ENCODE measurements at regions not wholly inside any gene's neighbourhood (a gene's known extent, or its start where the extent isn't known, plus 50 kb on each side); places are given as distances from the start of the nearest gene placed in this dataset.
"Not testable (repeated sequence)": the region's sequence is repeated elsewhere in the genome, so short reads cannot be mapped to it uniquely, and the experiment has no call there.

GRCh38 chr16:22645868-22646267, 135.2 kb downstream of the NPIPB5 start:
- Histone ChIP-seq H3K27ac (ENCODE audit: low read depth in 2 of 2, low read length in 1 of 2) (no peak overlapping the region), H3K27me3 (ENCODE audit: control insufficient read depth in 1 of 2, insufficient read depth in 2 of 2, low read length in 2 of 2) (peaks cover 4 to 5% of the 10 kb centered on the region in 2 donors)
- 59 to 63% methylated on average over 3 of the region's 3 CpGs for WGBS, 2 donors

GRCh38 chr16:22646948-22647556, 136.4 kb downstream of the NPIPB5 start:
- no peaks in the 10 kb centered on the region for H3K9me3 ChIP-seq (ENCODE audit: control insufficient read depth in 2 of 2, insufficient read depth in 1 of 2, low read depth in 1 of 2, low read length in 1 of 2)

More at GRCh38 chr16:22645868-22646267, 135.2 kb downstream of the NPIPB5 start:
- Histone ChIP-seq H3K36me3 (ENCODE audit: control insufficient read depth in 2 of 2, insufficient read depth in 2 of 2, low read length in 1 of 2) (no peaks in the 10 kb centered on the region), H3K4me3 (ENCODE audit: low read depth in 1 of 2, low read length in 2 of 2) (no peak overlapping the region), H3K9me3 (ENCODE audit: control insufficient read depth in 2 of 2, insufficient read depth in 1 of 2, low read depth in 1 of 2, low read length in 1 of 2) (no peaks in the 10 kb centered on the region), H3K4me1 (ENCODE audit: control insufficient read depth in 2 of 2, insufficient read depth in 2 of 2, low read length in 1 of 2) (no peaks in the 10 kb centered on the region)

GRCh38 chr16:22648141-22648540, 137.4 kb downstream of the NPIPB5 start:
- no peaks in the 10 kb centered on the region for H3K4me1 ChIP-seq (ENCODE audit: control insufficient read depth in 2 of 2, insufficient read depth in 2 of 2, low read length in 1 of 2)
- peaks cover 0 to 4% of the 10 kb centered on the region in 2 donors for H3K27me3 ChIP-seq (ENCODE audit: control insufficient read depth in 1 of 2, insufficient read depth in 2 of 2, low read length in 2 of 2)
- no peaks in the 10 kb centered on the region for H3K36me3 ChIP-seq (ENCODE audit: control insufficient read depth in 2 of 2, insufficient read depth in 2 of 2, low read length in 1 of 2)
- no peak overlapping the region for H3K4me3 ChIP-seq (ENCODE audit: low read depth in 1 of 2, low read length in 2 of 2)
- H3K27ac ChIP-seq (ENCODE audit: low read depth in 2 of 2, low read length in 1 of 2): no peak overlapping the region
- 67 to 68% methylated on average over 4 of the region's 4 CpGs for WGBS, 2 donors
- H3K9me3 ChIP-seq (ENCODE audit: control insufficient read depth in 2 of 2, insufficient read depth in 1 of 2, low read depth in 1 of 2, low read length in 1 of 2): no peaks in the 10 kb centered on the region

More at GRCh38 chr16:22646948-22647556, 136.4 kb downstream of the NPIPB5 start:
- peaks cover 0 to 4% of the 10 kb centered on the region in 2 donors for H3K27me3 ChIP-seq (ENCODE audit: control insufficient read depth in 1 of 2, insufficient read depth in 2 of 2, low read length in 2 of 2)
- no peak overlapping the region for H3K27ac ChIP-seq (ENCODE audit: low read depth in 2 of 2, low read length in 1 of 2)
- H3K4me3 ChIP-seq (ENCODE audit: low read depth in 1 of 2, low read length in 2 of 2): no peak overlapping the region
- 54 to 61% methylated on average over 7 of the region's 7 CpGs for WGBS, 2 donors
- no peaks in the 10 kb centered on the region for H3K4me1 ChIP-seq (ENCODE audit: control insufficient read depth in 2 of 2, insufficient read depth in 2 of 2, low read length in 1 of 2)
- H3K36me3 ChIP-seq (ENCODE audit: control insufficient read depth in 2 of 2, insufficient read depth in 2 of 2, low read length in 1 of 2): no peaks in the 10 kb centered on the region

- Histone ChIP-seq H3K4me1 (ENCODE audit: control insufficient read depth in 2 of 2, insufficient read depth in 2 of 2, low read length in 1 of 2) (no peaks in the 10 kb centered on the region), H3K27ac (ENCODE audit: low read depth in 2 of 2, low read length in 1 of 2) (no peak overlapping the region), H3K36me3 (ENCODE audit: control insufficient read depth in 2 of 2, insufficient read depth in 2 of 2, low read length in 1 of 2) (no peaks in the 10 kb centered on the region), H3K27me3 (ENCODE audit: control insufficient read depth in 1 of 2, insufficient read depth in 2 of 2, low read length in 2 of 2) (peaks cover 0 to 4% of the 10 kb centered on the region in 2 donors), H3K9me3 (ENCODE audit: control insufficient read depth in 2 of 2, insufficient read depth in 1 of 2, low read depth in 1 of 2, low read length in 1 of 2) (no peaks in the 10 kb centered on the region), H3K4me3 (ENCODE audit: low read depth in 1 of 2, low read length in 2 of 2) (no peak overlapping the region)
- WGBS, 2 donors: 89 to 93% methylated on average over 4 of the region's 4 CpGs
Observed at GRCh38 chr16:22648941-22649340, 138.2 kb downstream of the NPIPB5 start.

GRCh38 chr16:22651111-22651817, 140.6 kb downstream of the NPIPB5 start:
- H3K27ac ChIP-seq (ENCODE audit: low read depth in 2 of 2, low read length in 1 of 2); H3K4me3 ChIP-seq (ENCODE audit: low read depth in 1 of 2, low read length in 2 of 2); H3K27me3 ChIP-seq (ENCODE audit: control insufficient read depth in 1 of 2, insufficient read depth in 2 of 2, low read length in 2 of 2); H3K4me1 ChIP-seq (ENCODE audit: control insufficient read depth in 2 of 2, insufficient read depth in 2 of 2, low read length in 1 of 2); H3K9me3 ChIP-seq (ENCODE audit: control insufficient read depth in 2 of 2, insufficient read depth in 1 of 2, low read depth in 1 of 2, low read length in 1 of 2); H3K36me3 ChIP-seq (ENCODE audit: control insufficient read depth in 2 of 2, insufficient read depth in 2 of 2, low read length in 1 of 2): not testable (repeated sequence)
- 87 to 92% methylated on average over 6 of the region's 6 CpGs for WGBS, 2 donors

GRCh38 chr16:22652463-22652845, 141.8 kb downstream of the NPIPB5 start:
- 78 to 90% methylated on average over 2 of the region's 2 CpGs for WGBS, 2 donors
- H3K9me3 ChIP-seq (ENCODE audit: control insufficient read depth in 2 of 2, insufficient read depth in 1 of 2, low read depth in 1 of 2, low read length in 1 of 2): no peaks in the 10 kb centered on the region
- peaks cover 0 to 4% of the 10 kb centered on the region in 2 donors for H3K27me3 ChIP-seq (ENCODE audit: control insufficient read depth in 1 of 2, insufficient read depth in 2 of 2, low read length in 2 of 2)
- H3K36me3 ChIP-seq (ENCODE audit: control insufficient read depth in 2 of 2, insufficient read depth in 2 of 2, low read length in 1 of 2): no peaks in the 10 kb centered on the region
- H3K27ac ChIP-seq (ENCODE audit: low read depth in 2 of 2, low read length in 1 of 2): no peak overlapping the region
- no peaks in the 10 kb centered on the region for H3K4me1 ChIP-seq (ENCODE audit: control insufficient read depth in 2 of 2, insufficient read depth in 2 of 2, low read length in 1 of 2)
- no peak overlapping the region for H3K4me3 ChIP-seq (ENCODE audit: low read depth in 1 of 2, low read length in 2 of 2)

GRCh38 chr16:22653876-22654275, 143.2 kb downstream of the NPIPB5 start:
- 80 to 83% methylated on average over 6 of the region's 6 CpGs for WGBS, 2 donors
- H3K4me3 ChIP-seq (ENCODE audit: low read depth in 1 of 2, low read length in 2 of 2): no peak overlapping the region
- no peak overlapping the region for H3K27ac ChIP-seq (ENCODE audit: low read depth in 2 of 2, low read length in 1 of 2)
- no peaks in the 10 kb centered on the region for H3K36me3 ChIP-seq (ENCODE audit: control insufficient read depth in 2 of 2, insufficient read depth in 2 of 2, low read length in 1 of 2)
- no peaks in the 10 kb centered on the region for H3K27me3 ChIP-seq (ENCODE audit: control insufficient read depth in 1 of 2, insufficient read depth in 2 of 2, low read length in 2 of 2)
- H3K9me3 ChIP-seq (ENCODE audit: control insufficient read depth in 2 of 2, insufficient read depth in 1 of 2, low read depth in 1 of 2, low read length in 1 of 2): no peaks in the 10 kb centered on the region
- no peaks in the 10 kb centered on the region for H3K4me1 ChIP-seq (ENCODE audit: control insufficient read depth in 2 of 2, insufficient read depth in 2 of 2, low read length in 1 of 2)

GRCh38 chr16:22656573-22656972, 145.9 kb downstream of the NPIPB5 start:
- H3K27ac ChIP-seq (ENCODE audit: low read depth in 2 of 2, low read length in 1 of 2); H3K27me3 ChIP-seq (ENCODE audit: control insufficient read depth in 1 of 2, insufficient read depth in 2 of 2, low read length in 2 of 2); H3K36me3 ChIP-seq (ENCODE audit: control insufficient read depth in 2 of 2, insufficient read depth in 2 of 2, low read length in 1 of 2); H3K4me3 ChIP-seq (ENCODE audit: low read depth in 1 of 2, low read length in 2 of 2); H3K9me3 ChIP-seq (ENCODE audit: control insufficient read depth in 2 of 2, insufficient read depth in 1 of 2, low read depth in 1 of 2, low read length in 1 of 2); H3K4me1 ChIP-seq (ENCODE audit: control insufficient read depth in 2 of 2, insufficient read depth in 2 of 2, low read length in 1 of 2): not testable (repeated sequence)
- WGBS, 2 donors: 85 to 89% methylated on average over 9 of the region's 9 CpGs

GRCh38 chr16:22659933-22660332, 149.2 kb downstream of the NPIPB5 start:
- Histone ChIP-seq H3K4me1 (ENCODE audit: control insufficient read depth in 2 of 2, insufficient read depth in 2 of 2, low read length in 1 of 2) (no peaks in the 10 kb centered on the region), H3K27ac (ENCODE audit: low read depth in 2 of 2, low read length in 1 of 2) (no peak overlapping the region), H3K36me3 (ENCODE audit: control insufficient read depth in 2 of 2, insufficient read depth in 2 of 2, low read length in 1 of 2) (no peaks in the 10 kb centered on the region), H3K4me3 (ENCODE audit: low read depth in 1 of 2, low read length in 2 of 2) (no peak overlapping the region), H3K27me3 (ENCODE audit: control insufficient read depth in 1 of 2, insufficient read depth in 2 of 2, low read length in 2 of 2) (peaks cover 0 to 2% of the 10 kb centered on the region in 2 donors), H3K9me3 (ENCODE audit: control insufficient read depth in 2 of 2, insufficient read depth in 1 of 2, low read depth in 1 of 2, low read length in 1 of 2) (peaks cover 0 to 7% of the 10 kb centered on the region in 2 donors)
- WGBS, 2 donors: 67 to 74% methylated on average over 4 of the region's 4 CpGs
